ENCODE measurements at regions not wholly inside any gene's neighbourhood (a gene's known extent, or its start where the extent isn't known, plus 50 kb on each side); places are given as distances from the start of the nearest gene placed in this dataset.

DNA sequence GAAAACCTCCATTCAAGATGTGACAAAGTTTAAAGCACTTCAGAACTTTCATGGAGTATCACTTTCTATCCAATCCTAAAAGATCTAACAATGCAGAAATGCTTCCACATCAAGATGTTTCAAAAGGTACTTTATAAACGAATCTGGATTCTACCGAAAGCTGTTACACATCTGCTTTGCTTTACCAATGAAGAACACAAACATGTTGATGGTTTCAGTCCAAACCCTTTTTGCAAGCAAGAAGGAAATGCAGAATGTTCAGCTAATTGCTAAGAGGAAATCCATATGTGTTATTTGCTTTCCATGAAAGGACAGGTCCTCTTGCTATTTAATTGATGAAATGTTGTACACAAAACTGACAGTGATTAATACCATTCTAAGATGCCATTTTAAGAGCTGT, 419.6 kb downstream of the EFNA5 start:
- TF ChIP-seq, protein P1, sequence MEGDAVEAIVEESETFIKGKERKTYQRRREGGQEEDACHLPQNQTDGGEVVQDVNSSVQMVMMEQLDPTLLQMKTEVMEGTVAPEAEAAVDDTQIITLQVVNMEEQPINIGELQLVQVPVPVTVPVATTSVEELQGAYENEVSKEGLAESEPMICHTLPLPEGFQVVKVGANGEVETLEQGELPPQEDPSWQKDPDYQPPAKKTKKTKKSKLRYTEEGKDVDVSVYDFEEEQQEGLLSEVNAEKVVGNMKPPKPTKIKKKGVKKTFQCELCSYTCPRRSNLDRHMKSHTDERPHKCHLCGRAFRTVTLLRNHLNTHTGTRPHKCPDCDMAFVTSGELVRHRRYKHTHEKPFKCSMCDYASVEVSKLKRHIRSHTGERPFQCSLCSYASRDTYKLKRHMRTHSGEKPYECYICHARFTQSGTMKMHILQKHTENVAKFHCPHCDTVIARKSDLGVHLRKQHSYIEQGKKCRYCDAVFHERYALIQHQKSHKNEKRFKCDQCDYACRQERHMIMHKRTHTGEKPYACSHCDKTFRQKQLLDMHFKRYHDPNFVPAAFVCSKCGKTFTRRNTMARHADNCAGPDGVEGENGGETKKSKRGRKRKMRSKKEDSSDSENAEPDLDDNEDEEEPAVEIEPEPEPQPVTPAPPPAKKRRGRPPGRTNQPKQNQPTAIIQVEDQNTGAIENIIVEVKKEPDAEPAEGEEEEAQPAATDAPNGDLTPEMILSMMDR (conservative IDR thresholded peaks at IDR 0.05 in 1 of 2, IDR thresholded peaks at IDR 0.05 in 1 of 2; ENCODE audit: extremely low read depth in 1 of 2, insufficient read depth in 1 of 2, low read depth in 1 of 2, low read length in 2 of 2): no peak
- no peak for TF ChIP-seq EZH2 (IDR thresholded peaks at IDR 0.05; ENCODE audit: borderline replicate concordance, low read length)

Measured in mammary epithelial cell (primary cell).